Left lung (tissue), 4 donors: ENCODE measurements at regions not wholly inside any gene's neighbourhood (a gene's known extent, or its start where the extent isn't known, plus 50 kb on each side); places are given as distances from the start of the nearest gene placed in this dataset.
A peak's percentile ranks its signal among the peaks of the same experiment; 100 is the strongest.

ENCODE experiments used
- ATAC-seq: fragments of 200-7000 bp; cut with Tn5 transposase; one replicate; pipeline ENCODE4 v1.9.1; 2020; ENCODE audit warnings: moderate library complexity
- DNase-seq, 4 donors: peaks; one replicate each; pipeline ENCODE4 v3.0.0-alpha.2; 2013 to 2020
- H3K27ac ChIP-seq, 2 donors: fragments of 200-600 bp; sonication (generic) in 1 of 2; one replicate each; pipeline versions ENCODE4 v1.5.0 to v1.8.0; 2020 to 2021
- H3K27me3 ChIP-seq, 2 donors: fragments of 200-600 bp; sonication (generic) in 1 of 2; one replicate each; pipeline versions ENCODE4 v1.5.0 to v1.8.0; 2020 to 2021
- H3K36me3 ChIP-seq, 2 donors: fragments of 200-600 bp; sonication (generic) in 1 of 2; one replicate each; pipeline versions ENCODE4 v1.5.0 to v1.8.0; 2020 to 2021
- H3K4me1 ChIP-seq, 2 donors: fragments of 200-600 bp; one replicate each; pipeline ENCODE4 v1.8.0; 2021
- H3K4me3 ChIP-seq, 2 donors: fragments of 200-600 bp; sonication (generic) in 1 of 2; one replicate each; pipeline versions ENCODE4 v1.5.0 to v1.8.0; 2020 to 2021; ENCODE audit warnings: mild to moderate bottlenecking in 1 of 2
- H3K9me3 ChIP-seq, 2 donors: fragments of 200-600 bp; sonication (generic) in 1 of 2; one replicate each; pipeline versions ENCODE4 v1.5.0 to v1.8.0; 2020 to 2021
- CTCF ChIP-seq, 2 donors: fragments of 200-600 bp; sonication (generic) in 1 of 2; IDR thresholded peaks; one replicate each; pipeline versions ENCODE4 v1.5.0 to v1.8.0; 2021; ENCODE audit warnings: antibody characterized with exemption in 2 of 2
- intact Hi-C, 2 donors: fragments of 100-400 bp; cut with DNase I; formaldehyde crosslinking; loops; one replicate each; pipeline versions ENCODE4 v1.11.2 to v1.14.2; 2022
- donor health status: DM: no; HTN: yes; CAD: no.
- donor health status: DM: no; HTN: no; CAD: no.

GRCh38 chr21:33125680-33126375 lies 55.9 kb downstream of the OLIG1 start:
- Histone ChIP-seq H3K27ac (no peak overlapping the region), H3K4me3 (no peak overlapping the region), H3K36me3 (no peaks in the 10 kb centered on the region), H3K27me3 (peaks cover 0 to 57% of the 10 kb centered on the region in 2 donors), H3K9me3 (no peaks in the 10 kb centered on the region), H3K4me1 (peaks cover 0 to 8% of the 10 kb centered on the region in 2 donors)
- ATAC-seq (no peak), DNase-seq (no peak)
- intact Hi-C loops = loop anchor here in 1 of 2 donors (10.0 kb wide), 1 partner anchor 281 kb away; no protein-coding TSS in a partner anchor
- no peak for TF ChIP-seq CTCF (IDR thresholded peaks at IDR 0.05)

- intact Hi-C loops = loop anchor here in 1 of 2 donors (10.0 kb wide), 1 partner anchor 282 kb away; no protein-coding TSS in a partner anchor
- ATAC-seq (no peak), DNase-seq (no peak)
- Histone ChIP-seq H3K9me3 (no peaks in the 10 kb centered on the region), H3K27ac (no peak overlapping the region), H3K4me1 (peaks cover 0 to 8% of the 10 kb centered on the region in 2 donors), H3K27me3 (peaks cover 0 to 62% of the 10 kb centered on the region in 2 donors), H3K36me3 (no peaks in the 10 kb centered on the region), H3K4me3 (no peak overlapping the region)
- TF ChIP-seq CTCF (IDR thresholded peaks at IDR 0.05) = no peak
These were observed 56.6 kb downstream of the OLIG1 start for GRCh38 chr21:33126569-33126968.

- Histone ChIP-seq H3K36me3 (no peaks in the 10 kb centered on the region), H3K9me3 (no peaks in the 10 kb centered on the region), H3K27me3 (peaks cover 0 to 58% of the 10 kb centered on the region in 2 donors), H3K4me3 (no peak overlapping the region), H3K4me1 (peaks cover 0 to 8% of the 10 kb centered on the region in 2 donors), H3K27ac (no peak overlapping the region)
- DNase-seq (peak; percentile 61 to 84 (median 74)), ATAC-seq (peak; percentile 98)
- TF ChIP-seq CTCF (IDR thresholded peaks at IDR 0.05) = peak; percentile 60 to 75
- intact Hi-C loops = loop anchor here in 1 of 2 donors (10.0 kb wide), 1 partner anchor 283 kb away; no protein-coding TSS in a partner anchor
These were observed 57.4 kb downstream of the OLIG1 start for GRCh38 chr21:33127154-33127867.

- no peak for TF ChIP-seq CTCF (IDR thresholded peaks at IDR 0.05)
- peaks cover 0 to 8% of the 10 kb centered on the region in 2 donors for H3K4me1 ChIP-seq
- no peak overlapping the region for H3K27ac ChIP-seq
- H3K9me3 ChIP-seq = no peaks in the 10 kb centered on the region
- ATAC-seq (no peak), DNase-seq (no peak)
- H3K4me3 ChIP-seq = no peak overlapping the region
- no peaks in the 10 kb centered on the region for H3K36me3 ChIP-seq
- H3K27me3 ChIP-seq = peaks cover 0 to 53% of the 10 kb centered on the region in 2 donors
- intact Hi-C loops = loop anchor here in 1 of 2 donors (10.0 kb wide), 1 partner anchor 283 kb away; no protein-coding TSS in a partner anchor
These were observed 57.9 kb downstream of the OLIG1 start for GRCh38 chr21:33127868-33128242.

GRCh38 chr21:33128538-33128937 lies 58.6 kb downstream of the OLIG1 start:
- H3K9me3 ChIP-seq = no peaks in the 10 kb centered on the region
- no peaks in the 10 kb centered on the region for H3K36me3 ChIP-seq
- no peak for TF ChIP-seq CTCF (IDR thresholded peaks at IDR 0.05)
- H3K27ac ChIP-seq = no peak overlapping the region
- intact Hi-C loops = loop anchor here in 1 of 2 donors (10.0 kb wide), 1 partner anchor 284 kb away; no protein-coding TSS in a partner anchor
- no peak overlapping the region for H3K4me3 ChIP-seq
- peaks cover 0 to 47% of the 10 kb centered on the region in 2 donors for H3K27me3 ChIP-seq
- ATAC-seq = no peak
- H3K4me1 ChIP-seq = peaks cover 0 to 8% of the 10 kb centered on the region in 2 donors
- no peak for DNase-seq
